GM23338 (cell line): ENCODE measurements at regions not wholly inside any gene's neighbourhood (a gene's known extent, or its start where the extent isn't known, plus 50 kb on each side); places are given as distances from the start of the nearest gene placed in this dataset.

Experiments used
- ATAC-seq: fragments of 200-7000 bp; cut with Tn5 transposase; 3 replicates; pipeline ENCODE4 v1.9.1; 2020
- DNase-seq: peaks from one replicate; pipeline ENCODE4 v3.0.0-alpha.2; 2015; ENCODE audit warnings: low spot score
- H2AFZ ChIP-seq: fragments of 200-600 bp; sonication (generic); 2 replicates; pipeline ENCODE4 v1.8.0; 2016; ENCODE audit warnings: antibody characterized with exemption, mild to moderate bottlenecking, moderate library complexity
- H3F3A ChIP-seq: fragments of 200-600 bp; sonication (generic); replicated peaks from 2 replicates; pipeline ENCODE4 v1.8.0; 2017; ENCODE audit warnings: antibody characterized with exemption, mixed run types, low read depth
- H3K27ac ChIP-seq: fragments of 200-600 bp; sonication (generic); 2 replicates; pipeline ENCODE4 v1.6.1; 2016; ENCODE audit warnings: low read depth
- H3K27me3 ChIP-seq: fragments of 200-600 bp; sonication (generic); 2 replicates; pipeline ENCODE4 v1.8.0; 2016; ENCODE audit warnings: mild to moderate bottlenecking, mixed run types, moderate library complexity; ENCODE audit not compliant: insufficient read depth
- H3K36me3 ChIP-seq: fragments of 200-600 bp; sonication (generic); 2 replicates; pipeline ENCODE4 v1.8.0; 2016; ENCODE audit warnings: mild to moderate bottlenecking; ENCODE audit not compliant: insufficient read depth
- H3K4me1 ChIP-seq: fragments of 200-600 bp; sonication (generic); 2 replicates; pipeline ENCODE4 v1.8.0; 2016; ENCODE audit warnings: mild to moderate bottlenecking, moderate library complexity; ENCODE audit not compliant: insufficient read depth
- H3K4me2 ChIP-seq: fragments of 200-600 bp; sonication (generic); 2 replicates; pipeline ENCODE4 v1.7.1; 2017; ENCODE audit warnings: mixed run types
- H3K4me3 ChIP-seq: fragments of 200-600 bp; sonication (generic); 2 replicates; pipeline ENCODE4 v1.6.1; 2016; ENCODE audit warnings: mixed run types
- H3K79me2 ChIP-seq: fragments of 200-600 bp; sonication (generic); replicated peaks from 2 replicates; pipeline ENCODE4 v1.8.0; 2017; ENCODE audit warnings: mild to moderate bottlenecking; ENCODE audit not compliant: insufficient read depth
- H3K9me2 ChIP-seq: fragments of 200-600 bp; sonication (generic); 2 replicates; pipeline ENCODE4 v1.8.0; 2017; ENCODE audit not compliant: insufficient read depth
- H4K20me1 ChIP-seq: fragments of 200-600 bp; sonication (generic); replicated peaks from 2 replicates; pipeline ENCODE4 v1.8.0; 2017; ENCODE audit warnings: mild to moderate bottlenecking; ENCODE audit not compliant: insufficient read depth
- H3K27ac Mint-ChIP-seq: 2 replicates; pipeline ENCODE4 v1.8.0; 2020; ENCODE audit warnings: inconsistent platforms, mild to moderate bottlenecking, moderate library complexity, mixed read lengths
- H3K27me3 Mint-ChIP-seq: 3 replicates; pipeline ENCODE4 v1.8.0; 2022; ENCODE audit warnings: low read depth, mild to moderate bottlenecking, moderate library complexity, mixed read lengths, inconsistent platforms; ENCODE audit not compliant: insufficient read depth, poor library complexity
- H3K36me3 Mint-ChIP-seq: 3 replicates; pipeline ENCODE4 v1.8.0; 2021; ENCODE audit warnings: low read depth, mild to moderate bottlenecking, inconsistent platforms, moderate library complexity, mixed read lengths
- H3K4me1 Mint-ChIP-seq: 3 replicates; pipeline ENCODE4 v1.8.0; 2020; ENCODE audit warnings: mild to moderate bottlenecking, inconsistent platforms, mixed read lengths
- H3K4me3 Mint-ChIP-seq: 3 replicates; pipeline ENCODE4 v1.8.0; 2021; ENCODE audit warnings: moderate library complexity, mild to moderate bottlenecking, inconsistent platforms, mixed read lengths
- H3K9me3 Mint-ChIP-seq: 3 replicates; pipeline ENCODE4 v1.8.0; 2020; ENCODE audit warnings: moderate library complexity, mild to moderate bottlenecking, inconsistent platforms, mixed read lengths
- CREB1 ChIP-seq: fragments of 250-450 bp; sonication (Bioruptor Pico); IDR thresholded peaks from 2 replicates; pipeline ENCODE4 v1.5.0; 2020; ENCODE audit warnings: low read depth, mild to moderate bottlenecking, moderate library complexity
- CTCF ChIP-seq, 2 experiments: fragments of 200-600 bp in 1 of 2; sonication (generic) in 1 of 2; conservative IDR thresholded peaks; 2 replicates each; pipeline versions ENCODE4 v1.5.1 to v1.6.1; 2016 to 2017; ENCODE audit warnings: antibody characterized with exemption in 2 of 2, low read depth in 2 of 2, mild to moderate bottlenecking in 2 of 2, moderate library complexity in 1 of 2
- ETS1 ChIP-seq: IDR thresholded peaks from 2 replicates; pipeline ENCODE4 v1.6.1; 2016; ENCODE audit warnings: antibody characterized with exemption
- EZH2 ChIP-seq: fragments of 200-600 bp; sonication (generic); IDR thresholded peaks from one replicate; pipeline ENCODE4 v1.8.0; 2017; ENCODE audit warnings: antibody characterized with exemption, mild to moderate bottlenecking, low read depth; ENCODE audit not compliant: unreplicated experiment
- JUNB ChIP-seq: IDR thresholded peaks from one replicate; pipeline ENCODE4 v1.6.1; 2016; ENCODE audit warnings: antibody characterized with exemption; ENCODE audit not compliant: unreplicated experiment
- NANOG ChIP-seq: IDR thresholded peaks from 2 replicates; pipeline ENCODE4 v1.6.1; 2016; ENCODE audit warnings: antibody characterized with exemption, borderline replicate concordance
- STAT1 ChIP-seq: IDR thresholded peaks from one replicate; pipeline ENCODE4 v1.6.1; 2016; ENCODE audit warnings: antibody characterized with exemption; ENCODE audit not compliant: unreplicated experiment
- ZNF331 ChIP-seq: fragments of 250-450 bp; sonication (Bioruptor Pico); IDR thresholded peaks from 2 replicates; pipeline ENCODE4 v1.5.0; 2020; ENCODE audit warnings: low read depth, mild to moderate bottlenecking, moderate library complexity
- ZNF462 ChIP-seq: fragments of 250-450 bp; sonication (Bioruptor Pico); IDR thresholded peaks from 2 replicates; pipeline ENCODE4 v1.5.0; 2020; ENCODE audit warnings: mild to moderate bottlenecking, moderate library complexity

GRCh38 chr5:9731159-9731558 is 101.0 kb upstream of the TAS2R1 start:
- Histone ChIP-seq H3K27ac (no peak overlapping the region), H3K4me2 (no peak overlapping the region), H3K27me3 (no peaks in the 10 kb centered on the region), H4K20me1 (no peaks in the 10 kb centered on the region), H3K79me2 (no peaks in the 10 kb centered on the region), H2AFZ (no peak overlapping the region), H3K4me1 (no peaks in the 10 kb centered on the region), H3K4me3 (no peak overlapping the region), H3K36me3 (no peaks in the 10 kb centered on the region), H3F3A (no peaks in the 10 kb centered on the region), H3K9me2 (peaks cover 11% of the 10 kb centered on the region)
- Mint-ChIP-seq H3K9me3 (no peaks in the 10 kb centered on the region; the same call in 2 of the 3 replicates), H3K27me3 (no peaks in the 10 kb centered on the region), H3K4me3 (no peak overlapping the region), H3K4me1 (no peaks in the 10 kb centered on the region; the same call in 2 of the 3 replicates), H3K36me3 (no peaks in the 10 kb centered on the region), H3K27ac (no peak overlapping the region)
- TF ChIP-seq ZNF331, result no peak
- no peak for TF ChIP-seq CREB1 (CRISPR knock-in tag)
- TF ChIP-seq ETS1, result no peak
- TF ChIP-seq NANOG, result no peak
- TF ChIP-seq JUNB, result no peak
- DNase-seq (no peak), ATAC-seq (no peak)

- ATAC-seq, result no peak
- no peaks in the 10 kb centered on the region for H3K36me3 ChIP-seq
- no peak for TF ChIP-seq ZNF462
- TF ChIP-seq CREB1 (CRISPR knock-in tag), result no peak
- no peak for TF ChIP-seq NANOG
- no peak for TF ChIP-seq CTCF (conservative IDR thresholded peaks at IDR 0.05; ENCODE audit: low read depth in 2 of 2)
- TF ChIP-seq STAT1, result no peak
- TF ChIP-seq EZH2, result no peak
- no peak for TF ChIP-seq ZNF331
- TF ChIP-seq JUNB, result no peak
Observed at GRCh38 chr5:9728261-9728660, 98.1 kb upstream of the TAS2R1 start.

More at GRCh38 chr5:9728261-9728660, 98.1 kb upstream of the TAS2R1 start:
- Mint-ChIP-seq H3K27me3 (no peaks in the 10 kb centered on the region), H3K27ac (no peak overlapping the region), H3K36me3 (no peaks in the 10 kb centered on the region), H3K9me3 (no peaks in the 10 kb centered on the region; the same call in 2 of the 3 replicates), H3K4me3 (no peak overlapping the region), H3K4me1 (no peaks in the 10 kb centered on the region; the same call in 2 of the 3 replicates)
- Histone ChIP-seq H3K4me3 (no peak overlapping the region), H3K27ac (no peak overlapping the region), H3K79me2 (no peaks in the 10 kb centered on the region), H2AFZ (no peak overlapping the region), H3F3A (no peaks in the 10 kb centered on the region), H3K4me2 (no peak overlapping the region), H4K20me1 (no peaks in the 10 kb centered on the region), H3K9me2 (peaks cover 11% of the 10 kb centered on the region), H3K27me3 (no peaks in the 10 kb centered on the region), H3K4me1 (no peaks in the 10 kb centered on the region)
- no peak for DNase-seq
